Body of pancreas (tissue), 4 donors: ENCODE measurements at regions not wholly inside any gene's neighbourhood (a gene's known extent, or its start where the extent isn't known, plus 50 kb on each side); places are given as distances from the start of the nearest gene placed in this dataset.

Source experiments
- ATAC-seq: fragments of 150-250 bp; one replicate; pipeline ENCODE4 v1.9.1; 2016
- DNase-seq, 4 donors: peaks; one replicate each; pipeline ENCODE4 v3.0.0-alpha.2; 2019
- H3K27ac ChIP-seq, 4 donors: fragments of 200-600 bp; sonication (generic); 1 replicate in 3 of 4; 2 replicates in 1 of 4; pipeline versions ENCODE4 v1.5.1 to v1.6.1; 2016 to 2019; ENCODE audit warnings: mild to moderate bottlenecking in 1 of 4, mixed read lengths in 1 of 4, moderate library complexity in 1 of 4
- H3K27me3 ChIP-seq, 2 donors: fragments of 200-600 bp; sonication (generic); one replicate each; pipeline ENCODE4 v1.6.0; 2016; ENCODE audit warnings: mild to moderate bottlenecking in 1 of 2
- H3K36me3 ChIP-seq, 2 donors: fragments of 200-600 bp; sonication (generic); replicated peaks in 1 of 2; 2 replicates each; pipeline ENCODE4 v1.5.1; 2016; ENCODE audit warnings: low read depth in 2 of 2; ENCODE audit not compliant: insufficient read depth in 1 of 2
- H3K4me1 ChIP-seq: fragments of 200-600 bp; sonication (generic); one replicate; pipeline ENCODE4 v1.6.0; 2016
- H3K4me3 ChIP-seq, 2 donors: fragments of 200-600 bp; sonication (generic); 1 replicate in 1 of 2; 2 replicates in 1 of 2; pipeline ENCODE4 v1.5.1; 2016 to 2019
- H3K9me3 ChIP-seq, 3 donors: fragments of 200-600 bp; sonication (generic); 1 replicate in 2 of 3; 2 replicates in 1 of 3; pipeline ENCODE4 v1.5.1; 2016
- POLR2A ChIP-seq, 3 donors: fragments of 450-650 bp; IDR thresholded peaks; one replicate each; pipeline ENCODE4 v1.6.1; 2016; ENCODE audit warnings: antibody characterized with exemption in 3 of 3, mild to moderate bottlenecking in 2 of 3
- WGBS, 2 donors: methylation state at CpG; one replicate each; pipeline ENCODE4 v1.1.5; 2017; 5-methylcytosine and 5-hydroxymethylcytosine counted together
- intact Hi-C: fragments of 100-400 bp; cut with DNase I; formaldehyde crosslinking; loops from one replicate; pipeline ENCODE4 v1.15.1; 2023
- TF ChIP-seq, protein P1 (sequence below), 7 experiments: fragments of 450-650 bp in 4 of 7; fragments of 200-600 bp in 3 of 7; sonication (generic) in 3 of 7; IDR thresholded peaks; one replicate each; pipeline ENCODE4 v1.5.1; 2016 to 2019; ENCODE audit warnings: antibody characterized with exemption in 7 of 7

DNA sequence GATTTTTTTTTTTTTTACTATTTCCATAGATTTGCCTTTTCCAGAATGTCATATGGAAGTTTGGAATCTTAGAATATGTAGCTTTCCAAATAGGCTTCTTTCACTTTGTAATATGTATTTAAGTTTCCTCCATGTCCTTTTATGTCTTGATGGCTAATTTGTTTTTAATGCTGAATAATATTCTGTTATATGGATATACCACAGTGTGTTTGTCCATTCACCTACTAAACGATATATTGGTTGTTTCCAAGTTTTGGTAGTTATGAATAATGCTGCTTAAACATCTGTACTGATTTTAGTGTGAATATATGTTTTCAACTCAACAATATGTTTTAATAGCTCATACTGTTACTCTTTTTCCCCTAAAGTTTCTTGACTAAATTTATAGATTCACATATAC is 669.8 kb upstream of the PCDH15 start:
- no peak overlapping the region for H3K4me3 ChIP-seq
- TF ChIP-seq, protein P1, sequence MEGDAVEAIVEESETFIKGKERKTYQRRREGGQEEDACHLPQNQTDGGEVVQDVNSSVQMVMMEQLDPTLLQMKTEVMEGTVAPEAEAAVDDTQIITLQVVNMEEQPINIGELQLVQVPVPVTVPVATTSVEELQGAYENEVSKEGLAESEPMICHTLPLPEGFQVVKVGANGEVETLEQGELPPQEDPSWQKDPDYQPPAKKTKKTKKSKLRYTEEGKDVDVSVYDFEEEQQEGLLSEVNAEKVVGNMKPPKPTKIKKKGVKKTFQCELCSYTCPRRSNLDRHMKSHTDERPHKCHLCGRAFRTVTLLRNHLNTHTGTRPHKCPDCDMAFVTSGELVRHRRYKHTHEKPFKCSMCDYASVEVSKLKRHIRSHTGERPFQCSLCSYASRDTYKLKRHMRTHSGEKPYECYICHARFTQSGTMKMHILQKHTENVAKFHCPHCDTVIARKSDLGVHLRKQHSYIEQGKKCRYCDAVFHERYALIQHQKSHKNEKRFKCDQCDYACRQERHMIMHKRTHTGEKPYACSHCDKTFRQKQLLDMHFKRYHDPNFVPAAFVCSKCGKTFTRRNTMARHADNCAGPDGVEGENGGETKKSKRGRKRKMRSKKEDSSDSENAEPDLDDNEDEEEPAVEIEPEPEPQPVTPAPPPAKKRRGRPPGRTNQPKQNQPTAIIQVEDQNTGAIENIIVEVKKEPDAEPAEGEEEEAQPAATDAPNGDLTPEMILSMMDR (IDR thresholded peaks at IDR 0.05): no peak
- TF ChIP-seq POLR2A (IDR thresholded peaks at IDR 0.05): no peak
- H3K36me3 ChIP-seq: no peaks in the 10 kb centered on the region
- intact Hi-C loops: no loop called here
- no peaks in the 10 kb centered on the region for H3K27me3 ChIP-seq
- H3K4me1 ChIP-seq: no peaks in the 10 kb centered on the region
- DNase-seq (no peak), ATAC-seq (no peak)
- 39 to 63% methylated on average over 1 of the region's 1 CpG for WGBS, 2 donors
- H3K9me3 ChIP-seq: no peaks in the 10 kb centered on the region
- no peak overlapping the region for H3K27ac ChIP-seq

DNA sequence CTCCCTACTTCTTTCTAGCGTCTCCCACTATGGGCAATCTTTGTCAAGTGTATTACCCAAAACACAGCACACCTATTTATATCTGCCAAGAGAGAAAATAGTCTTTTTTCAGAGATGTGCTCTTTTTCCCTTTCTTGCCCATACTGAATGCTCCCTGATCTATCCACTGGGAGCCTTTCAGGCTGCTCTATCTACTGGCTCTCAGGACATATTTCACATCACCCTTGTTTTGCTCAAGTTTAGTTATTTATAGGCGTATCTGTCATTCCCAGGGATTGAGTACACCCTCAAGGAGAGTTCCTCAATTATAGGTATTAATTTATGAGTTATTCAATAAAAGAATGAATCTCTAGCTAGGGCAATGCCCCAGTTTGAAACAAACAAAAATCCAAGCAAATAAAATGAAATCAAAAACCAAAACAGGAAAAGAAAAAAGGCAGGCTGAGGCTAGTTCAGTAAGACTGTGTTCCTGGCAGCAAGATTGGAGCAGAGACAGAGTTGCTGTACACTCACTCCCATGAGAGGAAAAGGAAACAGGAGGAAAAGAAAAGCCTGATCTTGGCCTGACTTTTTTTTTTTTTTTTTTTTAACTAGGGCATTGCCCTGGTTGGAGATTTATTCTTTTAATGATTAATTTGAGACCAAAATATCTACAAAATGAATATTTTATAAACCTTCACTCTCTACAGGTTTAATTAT is 665.9 kb upstream of the PCDH15 start:
- H3K9me3 ChIP-seq: no peaks in the 10 kb centered on the region
- intact Hi-C loops: no loop called here
- no peak overlapping the region for H3K4me3 ChIP-seq
- 52 to 55% methylated on average over 2 of the region's 2 CpGs for WGBS, 2 donors
- ATAC-seq (no peak), DNase-seq (no peak)
- H3K27ac ChIP-seq: no peak overlapping the region
- no peak for TF ChIP-seq POLR2A (IDR thresholded peaks at IDR 0.05)
- TF ChIP-seq, protein P1 (IDR thresholded peaks at IDR 0.05): no peak
- no peaks in the 10 kb centered on the region for H3K4me1 ChIP-seq
- no peaks in the 10 kb centered on the region for H3K27me3 ChIP-seq
- no peaks in the 10 kb centered on the region for H3K36me3 ChIP-seq

DNA sequence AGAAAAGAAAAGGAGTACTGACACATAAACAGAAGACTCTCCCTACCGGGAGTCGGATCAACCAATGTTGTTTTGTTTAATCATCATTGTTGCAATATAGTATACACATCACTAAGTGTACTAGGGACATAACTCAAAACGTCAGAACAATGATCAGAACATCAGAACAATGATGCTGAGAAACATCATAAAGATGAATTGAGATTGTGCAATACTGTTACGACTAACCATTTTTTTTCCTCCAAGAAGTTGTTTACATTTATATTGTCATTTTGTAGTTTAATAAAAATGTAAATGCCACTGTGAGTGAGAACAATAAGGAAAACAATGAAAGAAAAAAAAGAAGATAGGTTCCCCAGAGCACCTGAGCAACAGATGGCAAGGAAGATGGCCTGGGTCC is 663.1 kb upstream of the PCDH15 start:
- Histone ChIP-seq H3K27ac (no peak overlapping the region), H3K4me3 (no peak overlapping the region), H3K36me3 (no peaks in the 10 kb centered on the region), H3K9me3 (no peaks in the 10 kb centered on the region), H3K4me1 (no peaks in the 10 kb centered on the region), H3K27me3 (no peaks in the 10 kb centered on the region)
- TF ChIP-seq, protein P1 (IDR thresholded peaks at IDR 0.05): no peak
- no peak for TF ChIP-seq POLR2A (IDR thresholded peaks at IDR 0.05)
- no peak for ATAC-seq
- no peak for DNase-seq
- intact Hi-C loops: no loop called here
- WGBS, 2 donors: 66% methylated on average over 4 of the region's 4 CpGs

DNA sequence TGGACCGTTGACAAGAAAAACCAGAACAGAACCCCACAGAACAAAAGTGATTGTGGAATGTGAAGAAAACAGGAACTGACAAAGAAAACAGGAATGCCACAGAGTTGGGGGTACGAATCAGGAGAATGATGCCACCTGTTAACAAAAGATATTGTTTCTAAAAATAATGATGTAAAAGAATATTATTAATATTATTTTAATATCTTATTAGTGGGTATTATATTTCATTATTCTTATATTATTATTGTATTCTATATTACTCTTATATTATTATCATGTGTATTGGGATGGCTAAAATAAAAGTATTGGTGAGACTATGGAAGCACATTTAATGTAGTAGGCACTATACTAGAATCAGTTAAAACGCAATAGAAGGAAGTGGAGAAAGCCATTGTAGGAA is 659.0 kb upstream of the PCDH15 start:
- intact Hi-C loops: no loop called here
- WGBS, 2 donors: 60 to 66% methylated on average over 3 of the region's 3 CpGs

More for the DNA sequence above, 659.0 kb upstream of the PCDH15 start:
- no peak overlapping the region for H3K27ac ChIP-seq
- no peak for DNase-seq
- ATAC-seq: no peak
- H3K4me1 ChIP-seq: no peaks in the 10 kb centered on the region
- no peaks in the 10 kb centered on the region for H3K36me3 ChIP-seq
- no peak overlapping the region for H3K4me3 ChIP-seq
- no peaks in the 10 kb centered on the region for H3K9me3 ChIP-seq
- H3K27me3 ChIP-seq: no peaks in the 10 kb centered on the region
- no peak for TF ChIP-seq POLR2A (IDR thresholded peaks at IDR 0.05)
- TF ChIP-seq, protein P1 (IDR thresholded peaks at IDR 0.05): no peak
